ENCODE measurements at regions not wholly inside any gene's neighbourhood (a gene's known extent, or its start where the extent isn't known, plus 50 kb on each side); places are given as distances from the start of the nearest gene placed in this dataset.

GRCh38 chr9:79237861-79238260 is 333.9 kb upstream of the TLE4 start:
- TF ChIP-seq CTCF (conservative IDR thresholded peaks at IDR 0.05) = no peak
- no peak for TF ChIP-seq ZFX (IDR thresholded peaks at IDR 0.05)
- no peak overlapping the region for H3K27ac ChIP-seq

DNA sequence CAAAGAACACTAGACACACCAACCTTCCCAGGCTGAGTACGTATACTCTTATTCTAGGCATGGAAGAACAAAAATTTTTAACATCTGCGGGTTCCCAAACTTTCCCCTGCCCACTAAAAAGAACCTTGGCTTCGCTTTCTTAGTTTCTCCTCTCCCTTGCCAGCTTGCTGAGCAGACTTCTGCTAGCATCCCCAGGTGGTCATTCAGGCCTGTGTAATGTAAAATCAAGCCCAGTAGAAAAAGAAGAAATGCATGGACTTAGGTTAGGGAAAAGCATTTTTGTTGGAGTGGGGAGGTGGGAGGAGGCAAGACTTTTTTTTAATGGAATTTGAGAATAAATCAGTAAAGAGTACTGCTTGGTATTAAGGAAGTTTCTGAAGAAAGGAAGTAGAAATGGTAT is 331.0 kb upstream of the TLE4 start:
- no peak overlapping the region for H3K27ac ChIP-seq
- no peak for TF ChIP-seq CTCF (conservative IDR thresholded peaks at IDR 0.05)
- no peak for TF ChIP-seq ZFX (IDR thresholded peaks at IDR 0.05)

DNA sequence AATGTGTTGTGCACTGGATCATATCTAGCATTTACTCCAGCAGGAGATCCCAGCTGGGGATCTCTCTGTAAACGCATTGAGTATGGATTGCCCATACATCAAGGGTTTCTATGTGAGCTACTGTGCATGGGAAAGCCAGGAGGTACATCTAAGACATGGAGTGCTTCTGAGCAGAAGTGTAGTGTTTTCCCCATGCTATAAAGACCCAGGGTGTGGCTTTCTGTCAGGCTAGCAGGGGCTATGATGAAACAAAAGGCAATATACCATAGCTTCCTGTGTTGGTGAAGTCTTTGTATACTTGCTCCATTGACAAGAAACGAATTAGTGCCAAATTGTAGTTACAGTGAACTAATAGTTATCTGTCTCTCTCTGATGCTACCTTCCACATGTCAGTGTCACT is 329.3 kb upstream of the TLE4 start:
- no peak overlapping the region for H3K27ac ChIP-seq
- TF ChIP-seq ZFX (IDR thresholded peaks at IDR 0.05) (no peak), CTCF (conservative IDR thresholded peaks at IDR 0.05) (no peak)

- no peak for TF ChIP-seq CTCF (conservative IDR thresholded peaks at IDR 0.05)
- TF ChIP-seq ZFX (IDR thresholded peaks at IDR 0.05) = no peak
These were observed 325.6 kb upstream of the TLE4 start for GRCh38 chr9:79246170-79246569.

DNA sequence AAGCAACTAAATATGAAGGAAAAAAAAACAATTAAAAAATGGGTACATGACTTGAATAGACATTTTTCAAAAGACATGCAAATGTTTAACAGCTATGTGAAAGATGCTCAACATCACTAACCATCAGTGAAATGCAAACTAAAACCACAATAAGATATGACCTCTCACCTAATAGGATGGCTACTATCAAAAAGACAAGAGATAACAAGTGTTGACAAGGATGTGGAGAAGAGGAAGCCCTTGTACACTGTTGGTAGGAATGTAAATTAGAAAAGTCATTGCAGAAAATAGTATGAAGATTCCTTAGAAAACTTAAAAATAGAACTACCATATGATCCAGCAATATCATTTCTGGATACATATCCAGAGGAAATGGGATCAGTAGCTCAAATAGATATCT is 324.7 kb upstream of the TLE4 start:
- no peak for TF ChIP-seq ZFX (IDR thresholded peaks at IDR 0.05)
- TF ChIP-seq CTCF (conservative IDR thresholded peaks at IDR 0.05) = no peak
- no peak overlapping the region for H3K27ac ChIP-seq

More at GRCh38 chr9:79246170-79246569, 325.6 kb upstream of the TLE4 start:
- H3K27ac ChIP-seq = no peak overlapping the region

GRCh38 chr9:79250806-79251205 is 321.0 kb upstream of the TLE4 start:
- H3K27ac ChIP-seq = no peak overlapping the region
- no peak for TF ChIP-seq CTCF (conservative IDR thresholded peaks at IDR 0.05)
- no peak for TF ChIP-seq ZFX (IDR thresholded peaks at IDR 0.05)

GRCh38 chr9:79254900-79255650 is 316.7 kb upstream of the TLE4 start:
- TF ChIP-seq CTCF (conservative IDR thresholded peaks at IDR 0.05) (peak; percentile 44), ZFX (IDR thresholded peaks at IDR 0.05) (no peak)
- H3K27ac ChIP-seq = no peak overlapping the region
